ENCODE measurements at regions not wholly inside any gene's neighbourhood (a gene's known extent, or its start where the extent isn't known, plus 50 kb on each side); places are given as distances from the start of the nearest gene placed in this dataset.
"Not testable (repeated sequence)": the region's sequence is repeated elsewhere in the genome, so short reads cannot be mapped to it uniquely, and the experiment has no call there.

DNA sequence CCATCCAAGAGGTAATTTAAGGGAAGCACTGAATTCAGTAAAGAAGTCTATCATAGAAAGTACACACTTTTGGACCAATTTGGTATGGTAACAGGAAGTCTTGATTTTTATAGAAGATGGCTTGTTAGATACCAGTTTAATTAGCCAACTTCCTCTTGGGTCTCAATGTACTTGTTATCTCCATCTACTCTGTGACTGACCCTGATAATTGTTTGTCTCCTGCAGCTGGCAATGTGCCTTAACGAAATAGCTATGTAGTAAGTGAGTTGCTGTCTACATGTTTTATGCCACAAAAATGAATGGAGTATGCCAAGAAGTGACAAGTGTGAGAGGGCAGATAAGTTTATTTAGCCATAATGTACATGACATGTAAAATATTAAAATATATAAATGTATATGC lies 410.5 kb upstream of the MAN1A1 start:
- DNase-seq: no peak

DNA sequence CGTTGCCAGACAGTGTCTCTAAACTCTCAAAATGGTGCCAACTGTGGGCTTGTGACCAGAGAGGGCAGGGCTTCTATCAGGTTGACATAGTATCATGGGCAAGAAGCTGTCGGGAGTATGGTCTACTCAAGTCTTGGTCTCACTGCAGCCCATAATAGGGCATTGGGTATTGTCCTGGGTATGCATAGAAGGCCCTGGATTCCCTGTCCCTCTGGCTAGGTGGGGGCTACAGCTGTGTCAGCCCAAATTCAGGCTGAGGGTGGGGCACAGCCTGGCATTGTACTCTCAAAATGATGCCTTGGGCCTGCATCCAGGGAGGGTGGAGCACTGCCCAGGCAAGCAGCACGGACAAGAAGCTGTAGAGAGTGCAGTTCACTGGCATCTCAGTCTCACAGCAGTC lies 408.8 kb upstream of the MAN1A1 start:
- no peak for DNase-seq

DNA sequence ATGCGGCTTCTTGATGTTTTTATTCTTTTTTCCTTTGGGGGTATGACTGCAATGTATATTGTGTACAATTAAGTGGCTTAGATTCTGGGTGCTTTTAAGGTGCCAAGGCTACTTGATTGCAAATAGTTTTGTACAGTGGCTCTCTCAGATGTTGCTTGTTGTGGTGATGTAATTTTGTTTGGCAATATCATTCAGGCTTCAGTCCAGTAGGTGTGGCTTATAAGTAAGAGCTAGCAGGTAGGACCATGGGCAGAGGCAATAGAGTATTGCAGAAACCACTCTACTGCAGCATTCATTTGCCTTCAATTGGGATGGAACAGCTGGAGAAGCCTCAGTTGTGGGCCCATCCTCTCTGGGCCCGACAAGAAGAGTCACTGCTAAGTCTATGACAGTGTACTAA lies 407.9 kb upstream of the MAN1A1 start:
- DNase-seq: no peak

DNA sequence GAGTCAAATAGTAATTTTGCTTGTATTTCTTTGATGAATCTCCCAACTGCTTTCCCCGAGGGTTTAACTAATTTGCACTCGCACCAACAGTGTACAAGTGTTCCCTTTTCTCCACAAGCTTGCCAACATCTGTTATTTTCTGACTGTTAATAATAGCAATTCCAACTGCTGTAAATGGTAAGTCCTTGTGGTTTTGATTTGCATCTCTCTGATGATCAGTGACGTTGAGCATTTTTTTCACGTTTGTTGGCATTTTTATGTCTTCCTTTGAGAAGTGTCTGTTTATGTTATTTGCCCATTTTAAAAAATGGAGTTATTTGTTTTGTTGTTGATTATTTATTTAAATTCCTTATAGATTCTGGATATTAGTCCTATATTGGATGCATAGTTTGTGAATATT lies 399.8 kb upstream of the MAN1A1 start:
- no peak for DNase-seq

DNA sequence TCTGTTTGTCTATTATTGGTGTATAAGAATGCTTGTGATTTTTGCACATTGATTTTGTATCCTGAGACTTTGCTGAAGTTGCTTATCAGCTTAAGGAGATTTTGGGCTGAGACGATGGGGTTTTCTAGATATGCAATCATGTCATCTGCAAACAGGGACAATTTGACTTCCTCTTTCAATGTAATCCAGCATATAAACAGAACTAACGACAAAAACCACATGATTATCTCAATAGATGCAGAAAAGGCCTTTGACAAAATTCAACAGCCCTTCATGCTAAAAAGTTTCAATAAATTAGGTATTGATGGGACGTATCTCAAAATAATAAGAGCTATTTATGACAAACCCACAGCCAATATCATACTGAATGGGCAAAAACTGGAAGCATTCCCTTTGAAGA lies 399.0 kb upstream of the MAN1A1 start:
- DNase-seq: not testable (repeated sequence)

DNA sequence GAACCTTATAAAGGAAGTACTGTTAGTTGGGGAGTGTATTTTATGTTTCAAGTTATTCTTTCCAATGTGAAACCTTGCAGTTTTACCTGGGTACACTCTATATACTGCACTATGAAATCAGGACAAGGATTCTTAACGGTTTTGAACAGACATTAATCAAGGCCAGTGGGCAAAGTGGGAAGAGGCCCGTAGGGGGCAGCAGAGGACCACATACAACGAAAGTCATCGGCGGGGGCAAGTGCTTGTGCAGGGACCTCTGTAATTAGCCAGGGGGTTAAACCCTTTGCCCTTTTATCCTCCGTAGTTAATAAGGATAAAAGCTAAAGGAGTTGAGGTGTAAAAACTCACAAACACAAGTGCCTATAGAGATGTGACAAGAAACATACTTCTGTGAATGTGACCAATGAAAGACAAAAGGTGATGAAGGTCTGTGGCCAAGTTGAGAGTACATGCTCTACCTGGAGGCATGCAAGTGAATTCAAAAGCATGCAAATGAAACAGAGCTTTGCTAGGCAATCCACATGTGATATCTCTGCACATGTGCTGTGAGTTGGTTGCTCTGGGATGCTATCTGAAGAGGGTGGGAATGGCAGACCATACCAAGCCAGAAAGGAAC lies 392.7 kb upstream of the MAN1A1 start:
- peak; percentile 51 for DNase-seq

DNA sequence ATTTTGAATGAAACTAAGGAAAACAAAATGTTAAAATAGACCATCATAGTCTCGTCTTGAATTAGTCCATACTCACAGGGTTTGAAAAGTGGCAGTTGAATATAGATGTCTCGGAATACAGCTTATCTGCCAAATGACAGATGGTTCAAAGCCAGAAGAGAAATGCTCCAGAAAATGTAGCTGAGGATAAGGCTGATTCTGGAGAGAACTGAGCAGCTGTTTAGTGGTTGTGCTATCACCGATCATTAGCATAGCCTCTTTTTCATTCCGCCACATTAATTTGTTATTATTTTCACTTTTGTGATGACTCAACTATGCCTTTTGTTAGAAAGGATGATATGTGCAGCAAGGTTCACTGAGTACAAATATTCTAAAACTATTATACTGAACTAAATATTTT lies 390.2 kb upstream of the MAN1A1 start:
- no peak for DNase-seq

DNA sequence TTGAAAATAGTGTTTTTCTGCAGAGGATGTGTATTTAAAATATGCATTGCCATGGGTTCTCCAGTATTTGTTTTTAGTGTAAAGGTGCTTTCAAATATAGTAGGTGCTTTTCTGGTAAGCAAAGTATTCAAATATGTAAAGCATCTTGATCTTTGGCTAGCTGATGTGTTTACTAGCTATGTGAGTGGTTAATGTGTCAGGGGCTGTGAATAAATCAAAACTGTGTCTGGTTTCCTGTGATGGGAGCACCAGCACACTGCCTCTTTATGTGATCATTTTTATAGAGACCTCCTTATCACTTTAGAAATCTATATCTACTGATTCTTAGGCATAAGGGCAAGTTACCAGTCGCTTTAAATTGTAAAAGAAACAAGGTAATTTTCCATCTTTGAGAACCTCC lies 388.9 kb upstream of the MAN1A1 start:
- no peak for DNase-seq

DNA sequence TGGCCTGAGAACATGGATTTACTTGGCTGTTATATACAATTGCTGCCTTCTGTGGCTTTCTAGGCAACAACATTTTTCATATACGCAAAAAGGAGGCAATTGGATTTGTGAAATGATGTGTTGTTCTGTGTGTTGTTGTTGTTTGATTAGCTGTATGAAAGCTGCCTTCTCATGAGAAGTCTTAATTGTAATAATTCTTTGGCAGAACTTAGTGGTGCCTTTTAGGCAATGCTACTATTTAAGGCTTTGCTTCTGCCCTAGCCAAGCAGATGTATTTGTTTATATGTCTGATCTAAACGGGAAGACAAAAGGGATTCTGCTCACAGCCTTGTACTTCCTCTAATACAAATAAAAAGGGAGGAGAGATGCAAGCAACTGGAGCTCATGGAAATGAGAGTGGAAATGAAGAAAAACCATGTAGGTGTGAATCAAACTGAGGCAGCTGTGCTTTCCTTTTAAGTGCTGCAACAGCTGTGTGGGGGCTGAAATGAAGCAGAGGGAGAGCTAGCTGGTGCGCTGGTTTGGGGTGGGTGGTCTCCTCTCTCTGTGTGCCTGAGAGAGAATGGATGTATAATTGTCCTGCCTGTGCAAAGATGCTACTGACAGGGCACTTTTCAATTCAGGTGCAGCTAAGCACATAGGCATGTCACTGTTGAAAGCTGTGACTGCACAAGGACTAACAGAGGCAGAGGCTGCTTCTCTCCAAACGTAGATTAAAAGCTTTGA lies 386.9 kb upstream of the MAN1A1 start:
- DNase-seq: no peak

DNA sequence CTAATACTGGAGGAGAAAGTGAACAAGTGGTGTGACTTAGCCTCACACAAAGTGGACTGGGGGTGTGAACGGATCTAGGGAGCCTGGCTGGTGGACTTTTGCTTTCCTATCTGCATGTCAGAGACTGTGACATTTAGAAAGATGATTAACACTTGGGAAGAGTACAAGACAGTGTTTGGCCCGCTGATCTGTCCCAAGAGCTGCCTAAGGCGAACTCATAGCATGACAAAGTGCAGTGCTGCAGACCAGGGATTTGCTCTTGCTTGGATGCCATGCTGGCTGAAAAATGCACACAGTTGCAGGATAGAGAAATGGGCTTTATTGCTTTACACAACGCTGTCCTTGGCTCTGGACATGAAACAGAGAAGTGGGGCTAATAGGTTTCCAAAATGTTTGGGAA lies 386.0 kb upstream of the MAN1A1 start:
- no peak for DNase-seq

DNA sequence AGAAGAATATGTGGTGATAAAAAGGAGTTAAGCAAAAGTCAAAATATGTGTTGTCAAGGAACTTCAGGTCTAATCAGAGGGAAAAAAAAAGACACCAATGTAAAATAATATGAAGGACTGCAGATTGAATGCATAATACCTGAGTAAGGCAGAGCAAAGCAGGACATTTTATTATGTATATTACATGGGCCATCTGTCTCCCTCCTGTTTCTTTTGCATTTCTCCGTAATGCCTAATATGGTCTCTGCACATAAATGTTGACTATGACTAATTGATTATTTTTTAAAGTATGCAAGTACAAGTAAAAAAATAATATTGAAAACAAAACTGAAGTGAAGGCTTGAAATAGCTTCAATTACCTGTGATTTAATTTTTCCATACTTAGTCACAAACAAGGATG lies 384.7 kb upstream of the MAN1A1 start:
- DNase-seq: no peak

DNA sequence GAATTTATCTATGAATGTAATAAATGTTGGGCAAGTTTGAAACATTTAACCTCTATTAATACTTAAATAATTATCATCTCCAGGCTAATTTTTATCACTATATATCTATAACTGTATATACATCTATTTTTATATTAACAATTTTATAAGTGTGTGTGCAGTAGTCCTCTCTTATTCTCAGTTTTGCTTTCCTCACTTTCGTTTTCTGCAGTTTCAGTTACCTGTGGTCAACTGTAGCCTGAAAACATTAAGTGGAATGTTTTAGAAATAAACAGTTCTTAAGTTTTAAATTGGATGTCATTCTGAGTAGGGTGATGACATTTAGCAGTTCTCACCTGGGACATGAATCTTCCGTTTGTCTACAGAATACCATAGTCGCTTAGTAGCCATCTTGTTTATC lies 379.4 kb upstream of the MAN1A1 start:
- DNase-seq: no peak

DNA sequence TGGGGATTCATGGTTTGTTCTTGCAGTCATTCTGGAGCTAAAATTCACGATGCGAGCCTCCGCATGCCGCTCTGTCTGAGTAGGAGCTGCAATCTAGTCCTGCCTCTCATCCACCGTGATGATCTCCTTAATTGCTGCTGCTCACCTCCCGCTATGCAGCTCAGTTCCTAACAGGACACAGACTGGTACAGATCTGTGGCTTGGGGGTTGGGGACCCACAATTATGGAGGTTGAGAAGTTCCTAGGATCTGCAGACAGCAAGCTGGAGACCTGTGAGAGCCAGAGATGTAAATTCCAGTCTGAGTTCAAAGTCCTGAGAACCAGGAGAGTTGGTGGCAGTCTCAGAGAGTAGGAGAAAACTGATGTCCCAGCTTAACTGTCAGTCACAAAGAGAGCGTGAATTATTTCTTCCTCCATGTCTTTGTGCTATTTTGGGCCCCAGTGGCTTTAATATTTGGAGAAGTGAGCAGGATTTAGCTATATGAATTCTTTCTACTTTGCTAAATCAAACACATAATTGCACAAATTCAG lies 378.7 kb upstream of the MAN1A1 start:
- DNase-seq: no peak

DNA sequence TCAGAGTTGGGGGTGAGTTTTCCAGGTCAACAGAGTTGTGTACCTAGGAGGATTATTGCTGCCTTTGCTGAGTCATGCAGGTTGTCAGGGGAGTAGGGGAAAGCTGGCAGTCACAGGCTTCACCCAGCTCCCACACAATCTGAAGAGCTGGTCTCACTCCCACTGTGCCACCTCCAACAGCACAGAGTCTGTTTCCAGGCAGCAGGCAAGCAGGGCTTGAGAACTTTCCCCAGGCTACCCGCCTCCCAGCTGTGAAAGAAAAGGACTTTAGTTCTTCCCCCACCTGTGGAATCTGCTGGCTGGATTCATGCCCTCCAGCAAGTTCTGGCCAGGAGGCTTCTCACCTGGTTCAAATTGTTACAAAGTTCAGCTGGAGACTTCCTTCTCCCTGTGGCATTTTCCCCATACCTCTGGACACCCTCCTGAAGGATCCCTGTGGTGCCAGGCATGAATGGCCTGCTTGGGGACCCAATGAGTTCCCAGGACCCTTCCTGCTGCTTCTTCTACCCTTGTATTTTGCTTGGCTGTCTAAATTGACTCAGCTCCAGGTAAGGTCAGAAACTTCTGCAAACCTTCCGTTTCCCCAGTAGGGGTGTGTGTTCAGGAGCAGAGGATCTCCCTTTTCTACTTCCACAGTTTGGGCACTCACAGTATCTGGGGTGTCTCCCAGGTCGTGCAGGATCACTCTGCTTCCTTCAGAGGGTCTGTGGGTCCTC lies 378.1 kb upstream of the MAN1A1 start:
- DNase-seq: no peak

DNA sequence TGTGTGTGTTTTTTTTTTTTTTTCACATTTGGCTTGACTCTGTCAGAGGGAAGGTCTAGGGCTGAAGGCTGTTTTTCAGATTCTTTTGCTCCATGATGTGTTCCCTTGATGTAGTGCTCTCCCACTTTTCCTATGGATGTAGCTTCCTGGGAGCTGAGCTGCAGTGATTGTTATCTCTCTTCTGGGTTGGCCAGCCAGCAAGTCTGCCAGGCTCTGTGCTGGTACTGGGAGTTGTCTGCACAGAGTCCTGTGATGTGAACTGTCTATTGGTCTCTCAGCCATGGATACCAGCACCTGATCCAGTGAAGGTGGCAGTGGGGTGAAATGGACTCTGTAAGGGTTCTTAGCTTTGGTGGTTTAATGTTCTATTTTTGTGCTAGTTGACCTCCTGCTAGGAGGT lies 377.4 kb upstream of the MAN1A1 start:
- DNase-seq: not testable (repeated sequence)

DNA sequence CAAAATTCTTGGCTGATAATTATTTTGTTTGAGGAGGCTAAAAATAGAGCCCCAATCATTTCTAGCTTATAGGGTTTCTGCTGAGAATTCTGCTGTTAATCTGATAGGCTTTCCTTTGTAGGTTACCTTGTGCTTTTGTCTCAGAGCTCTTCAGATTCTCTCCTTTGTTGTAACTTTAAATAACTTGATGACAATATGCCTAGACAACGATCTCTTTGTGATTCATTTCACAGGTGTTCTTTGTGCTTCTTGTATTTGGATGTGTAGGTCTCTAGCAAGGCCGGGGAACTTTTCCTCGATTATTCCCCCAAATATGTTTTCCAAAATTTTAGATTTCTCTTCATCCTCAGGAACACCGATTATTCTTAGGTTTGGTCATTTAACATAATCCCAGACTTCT lies 376.5 kb upstream of the MAN1A1 start:
- no peak for DNase-seq

DNA sequence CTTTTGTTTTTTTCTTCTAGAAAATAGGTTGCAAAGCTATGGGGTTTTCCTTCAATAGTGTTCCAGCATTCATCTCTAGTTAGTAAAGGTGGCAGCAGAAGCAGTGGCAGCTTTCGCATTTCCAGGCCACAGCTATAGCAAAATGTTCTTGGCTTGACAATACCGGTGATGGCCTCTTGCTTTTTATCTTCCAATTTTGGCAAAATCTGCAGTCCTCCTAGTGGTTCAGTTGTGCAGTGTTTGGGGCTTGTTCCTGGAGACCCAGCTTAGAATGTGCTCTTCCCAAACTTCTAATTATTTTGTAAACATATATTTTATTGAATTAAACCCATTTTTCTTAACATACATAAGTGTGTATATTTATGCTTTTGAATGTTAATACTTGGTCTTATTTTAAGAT lies 370.6 kb upstream of the MAN1A1 start:
- DNase-seq: no peak

DNA sequence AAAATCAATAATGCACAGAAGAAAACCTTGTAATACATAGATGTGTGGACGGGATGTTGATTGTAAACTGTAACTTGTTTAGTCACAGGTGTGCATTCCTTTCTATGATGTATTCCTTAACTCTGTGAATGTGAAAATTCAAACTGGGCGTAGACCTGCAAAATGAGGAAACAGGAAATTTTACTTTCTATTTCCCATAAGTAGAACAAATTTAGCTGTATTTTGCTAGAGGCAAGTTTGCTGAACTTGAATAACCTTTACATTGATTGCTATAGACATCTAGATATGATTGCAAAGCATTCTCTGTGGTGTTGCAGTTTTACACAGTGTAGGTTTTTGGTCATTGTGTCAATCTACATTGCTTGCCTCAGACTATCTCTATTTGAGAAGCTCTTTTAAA lies 368.4 kb upstream of the MAN1A1 start:
- DNase-seq: no peak

DNA sequence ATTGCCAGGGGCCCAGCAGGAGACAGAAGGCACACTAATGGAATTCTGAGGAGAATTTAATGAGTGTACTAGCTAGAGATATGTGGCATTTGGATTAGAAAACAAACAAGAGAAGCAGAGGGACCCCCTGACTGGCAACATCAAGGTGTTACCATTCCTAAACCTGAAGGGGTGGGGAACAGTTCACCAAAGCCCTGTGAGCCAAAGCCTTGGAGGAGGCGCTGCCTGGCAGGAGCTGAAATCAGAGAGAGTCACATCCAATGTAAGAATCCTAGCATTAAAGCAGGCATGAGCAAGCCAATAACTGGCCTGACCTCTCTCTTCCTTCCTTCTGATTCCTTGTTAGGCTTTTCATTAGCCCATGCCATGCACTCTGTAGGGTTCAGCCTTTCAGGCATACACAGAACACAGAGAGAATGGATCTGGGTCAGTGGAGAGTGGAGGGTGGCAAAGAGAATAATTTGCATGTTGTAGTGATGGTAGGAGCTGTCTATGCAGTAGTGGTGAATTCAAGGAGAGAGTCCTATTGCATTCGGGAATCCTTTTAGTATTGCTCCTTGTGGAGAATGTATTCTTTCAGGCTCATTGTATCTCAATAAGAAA lies 367.2 kb upstream of the MAN1A1 start:
- no peak for DNase-seq

DNA sequence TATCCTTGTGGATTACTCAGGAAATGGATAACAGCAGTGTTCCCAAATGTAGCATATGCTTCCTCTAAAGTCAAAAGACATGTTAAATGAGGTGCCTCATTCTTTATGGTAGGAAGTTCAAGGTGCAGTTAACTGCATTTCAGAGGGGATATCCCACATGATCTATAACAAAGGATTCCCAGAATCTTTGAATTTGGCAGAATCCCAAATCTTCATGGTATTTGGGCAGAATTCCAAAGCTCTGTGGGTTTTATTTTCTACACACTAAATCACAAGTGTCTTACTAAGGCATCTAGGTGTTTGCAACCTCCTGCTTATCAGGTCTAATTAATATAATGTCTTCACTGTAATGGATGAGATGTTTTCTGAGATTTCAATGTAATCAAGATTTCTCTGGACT lies 364.3 kb upstream of the MAN1A1 start:
- no peak for DNase-seq

DNA sequence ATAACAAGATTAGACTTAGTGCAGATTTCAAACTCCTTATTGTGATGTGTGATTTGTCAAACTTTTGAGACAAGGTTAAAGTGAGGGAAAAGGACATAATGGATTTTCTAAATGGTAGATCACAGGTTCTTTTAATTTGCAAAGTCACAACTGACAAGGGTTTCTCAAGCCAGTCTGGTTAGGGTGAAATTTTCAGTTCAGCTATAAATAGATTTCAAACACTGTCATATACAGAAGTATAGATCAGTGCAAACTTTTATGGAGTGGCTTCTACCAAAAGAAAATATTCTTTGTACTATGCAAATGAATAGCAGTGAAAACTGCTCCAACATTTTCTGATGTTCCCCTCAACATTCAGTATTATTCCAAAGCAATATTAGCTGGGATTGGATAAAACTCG lies 337.1 kb upstream of the MAN1A1 start:
- DNase-seq: no peak

DNA sequence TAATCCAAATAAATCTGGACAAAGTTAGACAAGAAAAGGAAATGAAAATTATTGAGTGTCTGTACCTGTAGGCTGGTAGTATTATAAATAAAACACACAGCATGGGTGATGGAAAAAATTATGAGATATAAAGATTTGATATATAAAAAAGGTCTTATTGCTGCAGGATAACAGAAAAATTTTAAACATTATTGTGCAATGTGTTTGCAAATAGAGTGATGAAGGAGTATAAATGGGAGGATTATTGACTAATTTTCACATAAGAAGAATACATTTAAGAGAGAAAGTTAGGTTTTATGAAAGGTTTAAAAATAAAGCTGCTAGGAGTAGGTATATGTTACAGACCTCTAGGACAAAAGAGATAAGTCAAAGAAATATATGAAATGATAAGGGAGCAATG lies 336.7 kb upstream of the MAN1A1 start:
- DNase-seq: no peak

DNA sequence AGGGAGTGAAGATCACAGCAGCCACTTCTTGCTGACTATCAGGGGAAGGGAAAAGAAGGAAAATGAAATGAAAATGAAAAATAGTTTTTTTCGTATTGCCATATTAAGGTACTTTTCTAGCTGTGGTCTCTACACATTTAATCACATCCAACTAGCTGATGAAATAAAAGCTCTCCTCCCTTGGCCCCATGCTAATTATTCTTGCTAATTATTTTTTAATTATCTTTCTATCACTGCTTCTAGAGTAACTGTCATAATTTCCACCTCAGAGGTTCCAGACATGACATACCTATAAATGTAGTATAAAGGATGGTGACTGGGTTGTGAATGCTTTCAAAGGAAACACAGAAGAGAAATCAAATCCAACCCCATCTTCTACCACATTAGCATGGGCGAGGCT lies 334.1 kb upstream of the MAN1A1 start:
- no peak for DNase-seq

DNA sequence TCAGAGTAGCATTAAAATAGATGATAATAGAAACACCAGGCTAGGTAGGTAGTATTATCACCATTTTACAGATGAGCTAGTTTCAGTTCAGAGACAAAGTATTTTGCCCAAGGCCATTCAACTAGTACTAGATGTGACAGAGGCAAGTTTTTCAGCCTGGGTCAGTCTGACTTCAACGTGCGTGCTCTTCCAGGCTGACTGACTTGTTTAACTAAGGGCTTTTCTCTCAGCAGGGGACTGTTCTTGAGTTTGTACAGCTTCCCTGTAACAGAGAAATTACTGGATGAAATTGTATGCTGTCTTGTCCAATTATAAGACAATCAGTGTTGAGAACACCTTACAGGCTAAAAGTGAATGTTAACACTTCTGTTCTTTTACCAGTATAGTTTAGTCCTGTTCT lies 333.5 kb upstream of the MAN1A1 start:
- no peak for DNase-seq

All from CD4-positive, alpha-beta T cell treated with Interleukin-10 for 1 hour (primary cell).